Liver (tissue), 3 donors: ENCODE measurements at regions not wholly inside any gene's neighbourhood (a gene's known extent, or its start where the extent isn't known, plus 50 kb on each side); places are given as distances from the start of the nearest gene placed in this dataset.

Source experiments
- EGR1 ChIP-seq, 2 donors: IDR thresholded peaks; 2 replicates each; pipeline ENCODE4 v1.6.1; 2016 to 2018; ENCODE audit warnings: antibody characterized with exemption in 2 of 2, low read depth in 2 of 2
- GABPA ChIP-seq, 2 donors: IDR thresholded peaks in 1 of 2; conservative IDR thresholded peaks in 1 of 2; 2 replicates each; pipeline ENCODE4 v1.6.1; 2016; ENCODE audit warnings: antibody characterized with exemption in 2 of 2, mild to moderate bottlenecking in 1 of 2, moderate library complexity in 1 of 2
- HNF4A ChIP-seq, 2 donors: conservative IDR thresholded peaks; 2 replicates each; pipeline ENCODE4 v1.6.1; 2016; ENCODE audit warnings: antibody characterized with exemption in 2 of 2, mild to moderate bottlenecking in 2 of 2
- HNF4G ChIP-seq: IDR thresholded peaks from 2 replicates; pipeline ENCODE4 v1.6.1; 2016; ENCODE audit warnings: antibody characterized with exemption
- JUND ChIP-seq, 2 donors: IDR thresholded peaks; 2 replicates each; pipeline ENCODE4 v1.6.1; 2016; ENCODE audit warnings: antibody characterized with exemption in 2 of 2
- RXRA ChIP-seq, 2 donors: IDR thresholded peaks; 2 replicates each; pipeline ENCODE4 v1.6.1; 2017 to 2018; ENCODE audit warnings: antibody characterized with exemption in 2 of 2, mild to moderate bottlenecking in 1 of 2
- SP1 ChIP-seq: IDR thresholded peaks from 2 replicates; pipeline ENCODE4 v1.6.1; 2018; ENCODE audit warnings: antibody characterized with exemption, mild to moderate bottlenecking
- TF ChIP-seq, protein P1 (sequence below): IDR thresholded peaks from 2 replicates; pipeline ENCODE4 v1.6.1; 2016; ENCODE audit warnings: antibody characterized with exemption, mild to moderate bottlenecking
- TF ChIP-seq, protein P2 (sequence below): fragments of 150-350 bp; IDR thresholded peaks from 2 replicates; pipeline ENCODE4 v1.5.1; 2017; ENCODE audit warnings: improper control_type of control experiment, low read depth, low read length; ENCODE audit not compliant: missing input control
- TF ChIP-seq, protein P3 (sequence below): IDR thresholded peaks from 2 replicates; pipeline ENCODE4 v1.6.1; 2016; ENCODE audit warnings: antibody characterized with exemption
- donor health status: healthy.
- donor health status: healthy.

DNA sequence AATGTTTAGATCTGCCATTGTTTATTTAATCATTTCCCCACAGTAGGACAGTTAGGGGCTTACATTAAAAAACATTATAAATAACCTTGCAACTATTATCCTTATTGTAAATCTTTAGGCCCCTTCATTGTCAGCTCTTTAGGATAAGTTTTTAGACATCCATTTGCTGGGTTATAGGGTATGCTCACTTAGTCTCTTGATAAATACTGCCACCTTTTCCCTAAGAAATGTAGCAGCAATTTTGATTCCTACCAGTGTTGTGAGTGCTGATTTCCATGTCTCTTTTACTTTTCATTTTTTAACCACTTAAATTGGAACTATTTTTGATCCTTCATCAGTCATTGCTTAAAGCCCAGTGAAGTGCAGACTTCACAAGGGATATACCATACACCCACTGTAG, 94.4 kb downstream of the AVPR1A start:
- TF ChIP-seq SP1 (no peak), RXRA (IDR thresholded peaks at IDR 0.05) (no peak), HNF4A (conservative IDR thresholded peaks at IDR 0.05) (no peak), EGR1 (IDR thresholded peaks at IDR 0.05; ENCODE audit: low read depth in 2 of 2) (no peak), GABPA (IDR thresholded peaks at IDR 0.05 in 1 of 2, conservative IDR thresholded peaks at IDR 0.05 in 1 of 2) (no peak), JUND (IDR thresholded peaks at IDR 0.05) (no peak), HNF4G (no peak)
- TF ChIP-seq, protein P1, sequence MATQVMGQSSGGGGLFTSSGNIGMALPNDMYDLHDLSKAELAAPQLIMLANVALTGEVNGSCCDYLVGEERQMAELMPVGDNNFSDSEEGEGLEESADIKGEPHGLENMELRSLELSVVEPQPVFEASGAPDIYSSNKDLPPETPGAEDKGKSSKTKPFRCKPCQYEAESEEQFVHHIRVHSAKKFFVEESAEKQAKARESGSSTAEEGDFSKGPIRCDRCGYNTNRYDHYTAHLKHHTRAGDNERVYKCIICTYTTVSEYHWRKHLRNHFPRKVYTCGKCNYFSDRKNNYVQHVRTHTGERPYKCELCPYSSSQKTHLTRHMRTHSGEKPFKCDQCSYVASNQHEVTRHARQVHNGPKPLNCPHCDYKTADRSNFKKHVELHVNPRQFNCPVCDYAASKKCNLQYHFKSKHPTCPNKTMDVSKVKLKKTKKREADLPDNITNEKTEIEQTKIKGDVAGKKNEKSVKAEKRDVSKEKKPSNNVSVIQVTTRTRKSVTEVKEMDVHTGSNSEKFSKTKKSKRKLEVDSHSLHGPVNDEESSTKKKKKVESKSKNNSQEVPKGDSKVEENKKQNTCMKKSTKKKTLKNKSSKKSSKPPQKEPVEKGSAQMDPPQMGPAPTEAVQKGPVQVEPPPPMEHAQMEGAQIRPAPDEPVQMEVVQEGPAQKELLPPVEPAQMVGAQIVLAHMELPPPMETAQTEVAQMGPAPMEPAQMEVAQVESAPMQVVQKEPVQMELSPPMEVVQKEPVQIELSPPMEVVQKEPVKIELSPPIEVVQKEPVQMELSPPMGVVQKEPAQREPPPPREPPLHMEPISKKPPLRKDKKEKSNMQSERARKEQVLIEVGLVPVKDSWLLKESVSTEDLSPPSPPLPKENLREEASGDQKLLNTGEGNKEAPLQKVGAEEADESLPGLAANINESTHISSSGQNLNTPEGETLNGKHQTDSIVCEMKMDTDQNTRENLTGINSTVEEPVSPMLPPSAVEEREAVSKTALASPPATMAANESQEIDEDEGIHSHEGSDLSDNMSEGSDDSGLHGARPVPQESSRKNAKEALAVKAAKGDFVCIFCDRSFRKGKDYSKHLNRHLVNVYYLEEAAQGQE = no peak
- TF ChIP-seq, protein P2, sequence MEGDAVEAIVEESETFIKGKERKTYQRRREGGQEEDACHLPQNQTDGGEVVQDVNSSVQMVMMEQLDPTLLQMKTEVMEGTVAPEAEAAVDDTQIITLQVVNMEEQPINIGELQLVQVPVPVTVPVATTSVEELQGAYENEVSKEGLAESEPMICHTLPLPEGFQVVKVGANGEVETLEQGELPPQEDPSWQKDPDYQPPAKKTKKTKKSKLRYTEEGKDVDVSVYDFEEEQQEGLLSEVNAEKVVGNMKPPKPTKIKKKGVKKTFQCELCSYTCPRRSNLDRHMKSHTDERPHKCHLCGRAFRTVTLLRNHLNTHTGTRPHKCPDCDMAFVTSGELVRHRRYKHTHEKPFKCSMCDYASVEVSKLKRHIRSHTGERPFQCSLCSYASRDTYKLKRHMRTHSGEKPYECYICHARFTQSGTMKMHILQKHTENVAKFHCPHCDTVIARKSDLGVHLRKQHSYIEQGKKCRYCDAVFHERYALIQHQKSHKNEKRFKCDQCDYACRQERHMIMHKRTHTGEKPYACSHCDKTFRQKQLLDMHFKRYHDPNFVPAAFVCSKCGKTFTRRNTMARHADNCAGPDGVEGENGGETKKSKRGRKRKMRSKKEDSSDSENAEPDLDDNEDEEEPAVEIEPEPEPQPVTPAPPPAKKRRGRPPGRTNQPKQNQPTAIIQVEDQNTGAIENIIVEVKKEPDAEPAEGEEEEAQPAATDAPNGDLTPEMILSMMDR = no peak
- TF ChIP-seq, protein P3, sequence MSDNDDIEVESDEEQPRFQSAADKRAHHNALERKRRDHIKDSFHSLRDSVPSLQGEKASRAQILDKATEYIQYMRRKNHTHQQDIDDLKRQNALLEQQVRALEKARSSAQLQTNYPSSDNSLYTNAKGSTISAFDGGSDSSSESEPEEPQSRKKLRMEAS = no peak
